ENCODE measurements at regions not wholly inside any gene's neighbourhood (a gene's known extent, or its start where the extent isn't known, plus 50 kb on each side); places are given as distances from the start of the nearest gene placed in this dataset.

DNA sequence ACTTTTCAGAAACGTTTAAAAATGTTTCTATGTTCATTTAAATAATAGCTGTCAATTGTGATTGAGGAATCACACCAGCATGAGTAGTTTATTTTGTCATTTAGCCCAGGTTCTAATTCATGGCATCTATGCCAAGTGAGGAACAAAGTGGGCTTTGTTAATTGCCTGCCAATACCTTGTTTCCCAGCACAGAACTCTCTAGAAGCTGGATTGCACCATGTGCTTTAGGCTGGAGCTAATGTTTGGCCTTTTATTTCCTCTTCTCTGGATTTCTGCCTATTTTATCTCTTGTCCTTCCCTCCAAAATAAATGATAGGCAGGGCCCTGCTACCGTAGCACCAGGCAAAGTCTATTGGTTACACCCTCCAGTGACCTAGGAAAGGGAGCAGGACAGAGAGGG lies 109.9 kb upstream of the ITGB1 start:
- intact Hi-C loops (cut with micrococcal nuclease): no loop called here
- POLR2A ChIA-PET (ENCODE audit: unreplicated experiment): no interaction called here
- Histone ChIP-seq H3K4me1 (ENCODE audit: insufficient read depth, low read length) (no peaks in the 10 kb centered on the region), H3K4me2 (ENCODE audit: low read length) (no peak overlapping the region), H3K9me2 (replicated peaks; ENCODE audit: low read length) (no peaks in the 10 kb centered on the region), H3F3A (ENCODE audit: low read length, unreplicated experiment) (no peaks in the 10 kb centered on the region), H3K36me3 (ENCODE audit: low read depth, low read length) (no peaks in the 10 kb centered on the region), H3K79me2 (ENCODE audit: low read length) (no peaks in the 10 kb centered on the region), H4K20me1 (ENCODE audit: low read length) (no peaks in the 10 kb centered on the region), H3K9ac (ENCODE audit: low read length) (no peak overlapping the region), H3K27me3 (ENCODE audit: low read length) (no peaks in the 10 kb centered on the region), H2AFZ (ENCODE audit: low read length) (no peak overlapping the region), H3K27ac (ENCODE audit: low read length) (no peak overlapping the region), H3K9me3 (ENCODE audit: low read length) (no peaks in the 10 kb centered on the region), H3K4me3 (ENCODE audit: low read length) (no peak overlapping the region)
- TF ChIP-seq, protein P1, sequence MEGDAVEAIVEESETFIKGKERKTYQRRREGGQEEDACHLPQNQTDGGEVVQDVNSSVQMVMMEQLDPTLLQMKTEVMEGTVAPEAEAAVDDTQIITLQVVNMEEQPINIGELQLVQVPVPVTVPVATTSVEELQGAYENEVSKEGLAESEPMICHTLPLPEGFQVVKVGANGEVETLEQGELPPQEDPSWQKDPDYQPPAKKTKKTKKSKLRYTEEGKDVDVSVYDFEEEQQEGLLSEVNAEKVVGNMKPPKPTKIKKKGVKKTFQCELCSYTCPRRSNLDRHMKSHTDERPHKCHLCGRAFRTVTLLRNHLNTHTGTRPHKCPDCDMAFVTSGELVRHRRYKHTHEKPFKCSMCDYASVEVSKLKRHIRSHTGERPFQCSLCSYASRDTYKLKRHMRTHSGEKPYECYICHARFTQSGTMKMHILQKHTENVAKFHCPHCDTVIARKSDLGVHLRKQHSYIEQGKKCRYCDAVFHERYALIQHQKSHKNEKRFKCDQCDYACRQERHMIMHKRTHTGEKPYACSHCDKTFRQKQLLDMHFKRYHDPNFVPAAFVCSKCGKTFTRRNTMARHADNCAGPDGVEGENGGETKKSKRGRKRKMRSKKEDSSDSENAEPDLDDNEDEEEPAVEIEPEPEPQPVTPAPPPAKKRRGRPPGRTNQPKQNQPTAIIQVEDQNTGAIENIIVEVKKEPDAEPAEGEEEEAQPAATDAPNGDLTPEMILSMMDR (conservative IDR thresholded peaks at IDR 0.05; ENCODE audit: low read depth, low read length): no peak
- TF ChIP-seq EZH2phosphoT487 (IDR thresholded peaks at IDR 0.05; ENCODE audit: borderline replicate concordance, low read length): no peak
- no peak for TF ChIP-seq EZH2 (IDR thresholded peaks at IDR 0.05; ENCODE audit: low read length, unreplicated experiment)
- ATAC-seq: no peak
- BruUV-seq (replicated peaks): no TSS peak
- CTCF ChIA-PET: no interaction called here
- DNase-seq: no peak

GRCh38 chr10:33067481-33067880 lies 109.5 kb upstream of the ITGB1 start:
- Histone ChIP-seq H4K20me1 (ENCODE audit: low read length) (no peaks in the 10 kb centered on the region), H3K4me2 (ENCODE audit: low read length) (no peak overlapping the region), H3K9ac (ENCODE audit: low read length) (no peak overlapping the region), H3K79me2 (ENCODE audit: low read length) (no peaks in the 10 kb centered on the region), H2AFZ (ENCODE audit: low read length) (no peak overlapping the region), H3K9me2 (replicated peaks; ENCODE audit: low read length) (no peaks in the 10 kb centered on the region), H3F3A (ENCODE audit: low read length, unreplicated experiment) (no peaks in the 10 kb centered on the region), H3K4me3 (ENCODE audit: low read length) (no peak overlapping the region), H3K27ac (ENCODE audit: low read length) (no peak overlapping the region), H3K4me1 (ENCODE audit: insufficient read depth, low read length) (no peaks in the 10 kb centered on the region), H3K36me3 (ENCODE audit: low read depth, low read length) (no peaks in the 10 kb centered on the region), H3K27me3 (ENCODE audit: low read length) (no peaks in the 10 kb centered on the region), H3K9me3 (ENCODE audit: low read length) (no peaks in the 10 kb centered on the region)
- TF ChIP-seq EZH2 (IDR thresholded peaks at IDR 0.05; ENCODE audit: low read length, unreplicated experiment) (no peak), EZH2phosphoT487 (IDR thresholded peaks at IDR 0.05; ENCODE audit: borderline replicate concordance, low read length) (no peak)
- TF ChIP-seq, protein P1 (conservative IDR thresholded peaks at IDR 0.05; ENCODE audit: low read depth, low read length): no peak
- ATAC-seq (no peak), DNase-seq (no peak)
- POLR2A ChIA-PET (ENCODE audit: unreplicated experiment): no interaction called here
- intact Hi-C loops (cut with micrococcal nuclease): no loop called here
- BruUV-seq (replicated peaks): no TSS peak
- CTCF ChIA-PET: no interaction called here

DNA sequence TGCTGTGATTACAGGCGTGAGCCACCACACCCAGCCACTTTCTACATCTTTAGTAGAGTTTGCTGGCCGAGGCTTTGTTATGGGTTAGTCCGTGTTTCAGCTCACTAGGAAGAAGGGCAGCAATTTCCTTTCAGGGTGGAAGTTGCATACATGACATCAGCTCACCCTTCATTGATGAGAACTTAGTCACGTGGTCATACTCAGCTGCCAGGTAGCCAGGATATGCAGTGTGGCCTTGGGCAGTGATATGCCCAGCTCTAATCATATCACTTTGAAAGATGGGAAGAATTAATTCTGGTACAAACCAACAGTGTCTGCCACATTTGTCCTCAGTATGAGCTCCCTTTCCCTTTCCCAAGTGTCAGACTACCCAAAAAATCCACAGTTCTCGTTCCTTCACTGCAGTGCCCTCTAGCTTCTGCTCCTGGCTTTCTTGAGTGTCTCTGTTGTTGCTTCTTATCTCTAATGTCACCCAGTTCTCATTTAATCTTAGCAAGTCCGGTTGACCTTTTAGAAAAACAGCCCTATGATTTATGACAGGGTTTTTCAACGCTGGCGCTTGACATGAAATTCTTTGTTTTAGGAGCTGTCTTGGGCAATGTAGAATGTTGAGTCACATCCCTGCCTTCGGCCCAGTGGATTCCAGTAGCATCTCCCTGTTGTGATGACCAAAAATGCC lies 108.7 kb upstream of the ITGB1 start:
- Histone ChIP-seq H3K36me3 (ENCODE audit: low read depth, low read length) (no peaks in the 10 kb centered on the region), H3K27ac (ENCODE audit: low read length) (no peak overlapping the region), H3K9ac (ENCODE audit: low read length) (no peak overlapping the region), H3K9me3 (ENCODE audit: low read length) (no peaks in the 10 kb centered on the region), H3K4me3 (ENCODE audit: low read length) (no peak overlapping the region), H3F3A (ENCODE audit: low read length, unreplicated experiment) (no peaks in the 10 kb centered on the region), H3K79me2 (ENCODE audit: low read length) (no peaks in the 10 kb centered on the region), H3K4me2 (ENCODE audit: low read length) (no peak overlapping the region), H3K9me2 (replicated peaks; ENCODE audit: low read length) (no peaks in the 10 kb centered on the region), H2AFZ (ENCODE audit: low read length) (no peak overlapping the region), H3K27me3 (ENCODE audit: low read length) (no peaks in the 10 kb centered on the region), H4K20me1 (ENCODE audit: low read length) (no peaks in the 10 kb centered on the region), H3K4me1 (ENCODE audit: insufficient read depth, low read length) (no peaks in the 10 kb centered on the region)
- TF ChIP-seq, protein P1 (conservative IDR thresholded peaks at IDR 0.05; ENCODE audit: low read depth, low read length): peak; percentile 55
- TF ChIP-seq EZH2 (IDR thresholded peaks at IDR 0.05; ENCODE audit: low read length, unreplicated experiment) (no peak), EZH2phosphoT487 (IDR thresholded peaks at IDR 0.05; ENCODE audit: borderline replicate concordance, low read length) (no peak)
- BruUV-seq (replicated peaks): no TSS peak
- ChIA-PET POLR2A (ENCODE audit: unreplicated experiment) (no interaction called here), CTCF (interaction anchor here (0.6 kb wide), 3 partner anchors 48 to 95 kb away, joined by 3 read pairs; no protein-coding TSS in a partner anchor)
- intact Hi-C loops (cut with micrococcal nuclease): no loop called here
- ATAC-seq (no peak; the same call in 1 of the 2 replicates), DNase-seq (peak; percentile 25)
